K562 (cell line): ENCODE measurements at regions not wholly inside any gene's neighbourhood (a gene's known extent, or its start where the extent isn't known, plus 50 kb on each side); places are given as distances from the start of the nearest gene placed in this dataset.

ENCODE experiments used
- ATAC-seq: fragments of 200-7000 bp; cut with Tn5 transposase; 3 replicates; pipeline ENCODE4 v1.9.1; 2020; ENCODE audit warnings: moderate library complexity
- BruUV-seq: library from RNA; stranded (reverse); fragments of 400-500 nt; replicated peaks from 2 replicates; lab custom pipeline; 2021; lab: Mats Ljungman, UMichigan
- CTCF ChIA-PET: fragments of 300-600 bp; formaldehyde crosslinking; extraction: SDS; loops from one replicate; lab custom pipeline; 2021; ENCODE audit warnings: low intra/inter-chr PET ratio; lab: Yijun Ruan, JAX
- POLR2A ChIA-PET: fragments of 300-600, 350-650 bp; sonication (Branson Sonifier 250); formaldehyde crosslinking; extraction: SDS; loops from one replicate; lab custom pipeline; 2021; ENCODE audit warnings: antibody characterized with exemption, inconsistent platforms; lab: Yijun Ruan, JAX
- DNase-seq, 4 experiments: peaks; one replicate each; pipeline versions ENCODE4 v3.0.0 to v3.0.0-alpha.2; 2011 to 2018; ENCODE audit warnings: low spot score in 3 of 4, mixed read lengths in 3 of 4; ENCODE audit errors: extremely low read depth in 1 of 4
- FAIRE-seq: peaks from 2 replicates; lab custom pipeline; 2011; peaks lifted over from hg19 to GRCh38; lab: Jason Lieb, UNC
- H2AFZ ChIP-seq: 2 replicates; pipeline ENCODE4 v1.6.0; 2011; ENCODE audit warnings: low read depth, low read length, control low read depth, inconsistent platforms
- H3K27ac ChIP-seq: fragments of 200-600 bp; 3 replicates; pipeline ENCODE4 v1.8.0; 2011; ENCODE audit warnings: low read depth, mild to moderate bottlenecking, control low read depth, inconsistent platforms, low read length, moderate library complexity, mixed read lengths; ENCODE audit errors: extremely low read depth
- H3K27me3 ChIP-seq, 2 experiments: fragments of 300-600 bp in 1 of 2; 2 replicates in 1 of 2; 3 replicates in 1 of 2; pipeline versions ENCODE4 v1.6.0 to v1.8.0; 2011; ENCODE audit warnings: inconsistent platforms in 2 of 2, low read length in 2 of 2, mild to moderate bottlenecking in 1 of 2, mixed read lengths in 1 of 2, moderate library complexity in 1 of 2; ENCODE audit not compliant: control insufficient read depth in 2 of 2, insufficient read depth in 2 of 2
- H3K36me3 ChIP-seq: fragments of 300-600 bp; 3 replicates; pipeline ENCODE4 v1.8.0; 2011; ENCODE audit warnings: mild to moderate bottlenecking, low read length, inconsistent platforms; ENCODE audit not compliant: control insufficient read depth, insufficient read depth
- H3K4me1 ChIP-seq, 2 experiments: fragments of 200-600 bp in 1 of 2; replicated peaks in 1 of 2; 2 replicates in 1 of 2; 3 replicates in 1 of 2; pipeline versions ENCODE4 v1.5.1 to v1.8.0; 2011; ENCODE audit warnings: inconsistent platforms in 2 of 2, low read length in 2 of 2, mild to moderate bottlenecking in 1 of 2, mixed read lengths in 1 of 2, moderate library complexity in 1 of 2; ENCODE audit not compliant: control insufficient read depth in 2 of 2, insufficient read depth in 2 of 2
- H3K4me2 ChIP-seq: 2 replicates; pipeline ENCODE4 v1.6.1; 2011; ENCODE audit warnings: low read length, control low read depth, inconsistent platforms, mixed read lengths; ENCODE audit not compliant: insufficient read depth
- H3K4me3 ChIP-seq: fragments of 200-600 bp; sonication (generic), shearing (Covaris generic); 2 replicates; pipeline ENCODE4 v1.5.1; 2016; ENCODE audit warnings: control low read depth, inconsistent platforms
- H3K79me2 ChIP-seq: fragments of 200-600 bp; 3 replicates; pipeline ENCODE4 v1.8.0; 2011; ENCODE audit warnings: low read length, inconsistent platforms; ENCODE audit not compliant: control insufficient read depth, insufficient read depth
- H3K9ac ChIP-seq, 2 experiments: 2 replicates each; pipeline versions ENCODE4 v1.6.0 to v1.6.1; 2011; ENCODE audit warnings: low read depth in 2 of 2, low read length in 2 of 2, control low read depth in 1 of 2, inconsistent platforms in 1 of 2, mild to moderate bottlenecking in 1 of 2, mixed read lengths in 1 of 2; ENCODE audit not compliant: insufficient read depth in 1 of 2
- H3K9me1 ChIP-seq: one replicate; pipeline ENCODE4 v1.6.0; 2011; ENCODE audit warnings: inconsistent platforms, mild to moderate bottlenecking, low read length, moderate library complexity; ENCODE audit not compliant: control insufficient read depth, insufficient read depth
- H3K9me3 ChIP-seq: replicated peaks from 2 replicates; pipeline ENCODE4 v1.5.1; 2011; ENCODE audit warnings: low read depth, low read length, inconsistent platforms; ENCODE audit not compliant: control insufficient read depth, insufficient read depth
- H4K20me1 ChIP-seq: replicated peaks from 2 replicates; pipeline ENCODE4 v1.6.1; 2011; ENCODE audit warnings: low read length, inconsistent platforms, mixed read lengths; ENCODE audit not compliant: control insufficient read depth, insufficient read depth
- CBFB ChIP-seq: sonication (generic); formaldehyde crosslinking; IDR thresholded peaks from 2 replicates; pipeline ENCODE4 v1.4.0; 2020; ENCODE audit warnings: mild to moderate bottlenecking, missing genetic modification reagents
- CBX1 ChIP-seq: sonication (generic); IDR thresholded peaks from 2 replicates; pipeline ENCODE4 v1.6.1; 2016; ENCODE audit warnings: antibody characterized with exemption, low read depth, mild to moderate bottlenecking
- FOXK1 ChIP-seq: sonication (generic); formaldehyde crosslinking; IDR thresholded peaks from 2 replicates; pipeline ENCODE4 v1.8.0; 2022; ENCODE audit warnings: missing genetic modification reagents, mild to moderate bottlenecking, borderline replicate concordance
- HMGN3 ChIP-seq: IDR thresholded peaks from 2 replicates; pipeline ENCODE4 v1.6.1; 2011; ENCODE audit warnings: borderline replicate concordance, low read depth, mild to moderate bottlenecking, mixed read lengths, low read length; ENCODE audit not compliant: insufficient read length; ENCODE audit errors: extremely low read depth
- IRF2 ChIP-seq: sonication (generic); formaldehyde crosslinking; IDR thresholded peaks from 2 replicates; pipeline ENCODE4 v1.8.1; 2022; ENCODE audit warnings: mild to moderate bottlenecking, missing genetic modification reagents
- MAFG ChIP-seq: fragments of 450-650 bp; conservative IDR thresholded peaks from 2 replicates; pipeline ENCODE4 v1.6.1; 2016; ENCODE audit warnings: missing genetic modification characterization, missing compliant biosample characterization
- OTX1 ChIP-seq: fragments of 450-650 bp; formaldehyde crosslinking; IDR thresholded peaks from 2 replicates; pipeline ENCODE4 v1.4.0; 2022; ENCODE audit warnings: mild to moderate bottlenecking
- RFX7 ChIP-seq: fragments of 250-450 bp; sonication (Bioruptor Pico); IDR thresholded peaks from 2 replicates; pipeline ENCODE4 v1.5.1; 2021; ENCODE audit warnings: mild to moderate bottlenecking
- SNIP1 ChIP-seq: fragments of 450-650 bp; IDR thresholded peaks from 2 replicates; pipeline ENCODE4 v1.7.1; 2017; ENCODE audit warnings: low read depth, mild to moderate bottlenecking
- ZNF197 ChIP-seq: fragments of 200-800 bp; sonication (Bioruptor generic); IDR thresholded peaks from 2 replicates; pipeline ENCODE4 v1.6.1; 2016; ENCODE audit warnings: low read depth, missing genetic modification characterization, missing compliant biosample characterization
- WGBS: fragments of 100-300 bp; shearing (Covaris generic); methylation state at CpG from one replicate; pipeline ENCODE4 v1.1.6; 2016; ENCODE audit warnings: low coverage, mixed read lengths; ENCODE audit not compliant: insufficient coverage; ENCODE audit errors: missing lambda C conversion rate; 5-methylcytosine and 5-hydroxymethylcytosine counted together
- in situ Hi-C: fragments of 300-500 bp; cut with MboI; formaldehyde crosslinking; loops from 4 replicates; pipeline ENCODE4 v1.15.0; 2018; ENCODE audit warnings: inconsistent platforms, mixed read lengths
- intact Hi-C: fragments of 100-400 bp; cut with micrococcal nuclease; formaldehyde crosslinking; loops from 2 replicates; pipeline ENCODE4 v1.14.2; 2022
- TF ChIP-seq, protein P1 (sequence below): fragments of 450-650 bp; formaldehyde crosslinking; conservative IDR thresholded peaks from 2 replicates; pipeline ENCODE4 v1.4.0; 2022; ENCODE audit warnings: mild to moderate bottlenecking, missing genetic modification characterization

DNA sequence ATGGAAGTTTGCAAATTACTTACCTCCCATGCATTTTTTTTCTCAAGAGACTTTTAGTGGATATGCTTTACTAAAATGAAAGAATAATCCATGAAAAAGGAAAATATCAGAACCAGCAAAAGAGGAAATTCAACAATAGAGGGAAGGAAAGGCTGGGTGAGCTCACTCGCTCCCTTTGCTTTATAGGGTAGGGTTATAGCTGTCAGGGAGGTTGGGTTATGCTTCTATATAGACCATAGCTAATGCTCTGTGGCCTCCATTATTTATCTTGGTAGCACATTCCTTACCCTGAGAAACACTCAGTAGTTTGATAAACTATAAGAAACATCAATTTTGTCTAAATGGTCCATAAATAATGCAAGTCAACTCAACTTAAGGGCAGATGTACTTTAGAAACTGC is 215.9 kb upstream of the FAR2 start:
- H3K36me3 ChIP-seq = no peaks in the 10 kb centered on the region
- FAIRE-seq = no peak
- H3K9me3 ChIP-seq = no peaks in the 10 kb centered on the region
- no peak for DNase-seq
- TF ChIP-seq, protein P1, sequence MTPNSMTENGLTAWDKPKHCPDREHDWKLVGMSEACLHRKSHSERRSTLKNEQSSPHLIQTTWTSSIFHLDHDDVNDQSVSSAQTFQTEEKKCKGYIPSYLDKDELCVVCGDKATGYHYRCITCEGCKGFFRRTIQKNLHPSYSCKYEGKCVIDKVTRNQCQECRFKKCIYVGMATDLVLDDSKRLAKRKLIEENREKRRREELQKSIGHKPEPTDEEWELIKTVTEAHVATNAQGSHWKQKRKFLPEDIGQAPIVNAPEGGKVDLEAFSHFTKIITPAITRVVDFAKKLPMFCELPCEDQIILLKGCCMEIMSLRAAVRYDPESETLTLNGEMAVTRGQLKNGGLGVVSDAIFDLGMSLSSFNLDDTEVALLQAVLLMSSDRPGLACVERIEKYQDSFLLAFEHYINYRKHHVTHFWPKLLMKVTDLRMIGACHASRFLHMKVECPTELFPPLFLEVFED (CRISPR knock-in tag) = no peak
- TF ChIP-seq ZNF197 (CRISPR knock-in tag) (no peak), OTX1 (no peak), HMGN3 (no peak), FOXK1 (CRISPR knock-in tag) (no peak), CBFB (CRISPR knock-in tag) (no peak), CBX1 (no peak), RFX7 (CRISPR knock-in tag) (no peak), IRF2 (no peak), SNIP1 (no peak), MAFG (tag) (no peak)
- no peak overlapping the region for H3K9ac ChIP-seq
- no peaks in the 10 kb centered on the region for H4K20me1 ChIP-seq
- H3K4me3 ChIP-seq = no peak overlapping the region
- H3K27ac ChIP-seq = no peak overlapping the region
- no peak overlapping the region for H2AFZ ChIP-seq
- ATAC-seq = no peak
- BruUV-seq = no TSS peak
- WGBS = 0% methylated on average over 1 of the region's 1 CpG
- in situ Hi-C loops (no loop called here), intact Hi-C loops (no loop called here)
- no peaks in the 10 kb centered on the region for H3K27me3 ChIP-seq
- no peak overlapping the region for H3K4me2 ChIP-seq
- ChIA-PET CTCF (no interaction called here), POLR2A (no interaction called here)
- no peaks in the 10 kb centered on the region for H3K4me1 ChIP-seq
- no peaks in the 10 kb centered on the region for H3K79me2 ChIP-seq
- H3K9me1 ChIP-seq = no peaks in the 10 kb centered on the region
